Testis (tissue), 2 donors: ENCODE measurements at regions not wholly inside any gene's neighbourhood (a gene's known extent, or its start where the extent isn't known, plus 50 kb on each side); places are given as distances from the start of the nearest gene placed in this dataset.

ENCODE experiments used
- CTCF ChIP-seq, 3 experiments: fragments of 450-650 bp in 2 of 3; fragments of 200-600 bp in 1 of 3; sonication (generic) in 1 of 3; IDR thresholded peaks; one replicate each; pipeline ENCODE4 v1.5.1; 2016 to 2019; ENCODE audit warnings: antibody characterized with exemption in 3 of 3, mild to moderate bottlenecking in 2 of 3, moderate library complexity in 1 of 3
- POLR2A ChIP-seq: fragments of 450-650 bp; IDR thresholded peaks from one replicate; pipeline ENCODE4 v1.6.1; 2017; ENCODE audit warnings: antibody characterized with exemption, mild to moderate bottlenecking, moderate library complexity

- no peak for TF ChIP-seq CTCF (IDR thresholded peaks at IDR 0.05)
- TF ChIP-seq POLR2A, result no peak
These were observed 561.0 kb downstream of the IPMK start for GRCh38 chr10:57706576-57707299.
